WTC11 (cell line): ENCODE measurements at regions not wholly inside any gene's neighbourhood (a gene's known extent, or its start where the extent isn't known, plus 50 kb on each side); places are given as distances from the start of the nearest gene placed in this dataset.
A peak's percentile ranks its signal among the peaks of the same experiment; 100 is the strongest.

Experiments used
- ATAC-seq: fragments of 200-7000 bp; cut with Tn5 transposase; 2 replicates; pipeline ENCODE4 v1.10.0; 2021; ENCODE audit warnings: mild to moderate bottlenecking, moderate library complexity
- CTCF ChIA-PET: fragments of 300-600 bp; sonication (Branson Sonifier 250); formaldehyde crosslinking; loops from one replicate; lab custom pipeline; 2021; ENCODE audit warnings: antibody characterized with exemption; lab: Charles Lee
- POLR2A ChIA-PET: fragments of 350-600 bp; sonication (Branson Sonifier 250); formaldehyde crosslinking; loops from one replicate; lab custom pipeline; 2021; ENCODE audit warnings: antibody characterized with exemption; lab: Charles Lee
- DNase-seq: peaks from one replicate; pipeline ENCODE4 v3.0.0; 2021; ENCODE audit warnings: low spot score
- H3K27ac Mint-ChIP-seq: 2 replicates; pipeline ENCODE4 v1.8.0; 2021; ENCODE audit warnings: mixed read lengths
- H3K27me3 Mint-ChIP-seq: 2 replicates; pipeline ENCODE4 v1.8.0; 2021; ENCODE audit warnings: low read depth, mild to moderate bottlenecking, moderate library complexity, mixed read lengths
- H3K36me3 Mint-ChIP-seq: 2 replicates; pipeline ENCODE4 v1.8.0; 2021; ENCODE audit warnings: mixed read lengths
- H3K4me1 Mint-ChIP-seq: 2 replicates; pipeline ENCODE4 v1.8.0; 2022; ENCODE audit warnings: mixed read lengths
- H3K4me3 Mint-ChIP-seq: 2 replicates; pipeline ENCODE4 v1.8.0; 2021; ENCODE audit warnings: mild to moderate bottlenecking, moderate library complexity, mixed read lengths
- H3K9me3 Mint-ChIP-seq: 2 replicates; pipeline ENCODE4 v1.8.0; 2021; ENCODE audit warnings: mixed read lengths
- ARID4B ChIP-seq: sonication (generic); formaldehyde crosslinking; IDR thresholded peaks from 2 replicates; pipeline ENCODE4 v1.8.0; 2023; ENCODE audit warnings: missing genetic modification reagents, mild to moderate bottlenecking, borderline replicate concordance
- ATF2 ChIP-seq: sonication (generic); formaldehyde crosslinking; IDR thresholded peaks from 2 replicates; pipeline ENCODE4 v1.8.1; 2022; ENCODE audit warnings: low read depth, missing genetic modification reagents, borderline replicate concordance
- CDX4 ChIP-seq: fragments of 250-450 bp; sonication (Bioruptor Pico); IDR thresholded peaks from 2 replicates; pipeline ENCODE4 v1.9.0; 2021; ENCODE audit warnings: moderate library complexity, mild to moderate bottlenecking, inconsistent platforms, borderline replicate concordance
- E2F4 ChIP-seq: sonication (generic); formaldehyde crosslinking; IDR thresholded peaks from 2 replicates; pipeline ENCODE4 v1.8.1; 2022; ENCODE audit warnings: low read depth, mild to moderate bottlenecking, moderate library complexity, missing genetic modification reagents, borderline replicate concordance
- E2F5 ChIP-seq: sonication (generic); formaldehyde crosslinking; IDR thresholded peaks from 2 replicates; pipeline ENCODE4 v1.8.1; 2022; ENCODE audit warnings: mild to moderate bottlenecking, moderate library complexity, missing genetic modification reagents
- FOXP4 ChIP-seq: sonication (generic); formaldehyde crosslinking; IDR thresholded peaks from 2 replicates; pipeline ENCODE4 v1.8.0; 2022; ENCODE audit warnings: mild to moderate bottlenecking, missing genetic modification reagents
- HMGA2 ChIP-seq: fragments of 250-450 bp; sonication (Bioruptor Pico); IDR thresholded peaks from 2 replicates; pipeline ENCODE4 v1.4.0; 2021; ENCODE audit warnings: mild to moderate bottlenecking, moderate library complexity
- JUN ChIP-seq: sonication (generic); formaldehyde crosslinking; IDR thresholded peaks from 2 replicates; pipeline ENCODE4 v1.8.0; 2023; ENCODE audit warnings: mild to moderate bottlenecking, missing genetic modification reagents
- NFATC4 ChIP-seq: fragments of 250-450 bp; sonication (Bioruptor Pico); IDR thresholded peaks from 2 replicates; pipeline ENCODE4 v1.9.0; 2021; ENCODE audit warnings: mild to moderate bottlenecking
- RELA ChIP-seq: sonication (generic); formaldehyde crosslinking; IDR thresholded peaks from 2 replicates; pipeline ENCODE4 v1.8.1; 2022; ENCODE audit warnings: missing genetic modification reagents, mild to moderate bottlenecking, borderline replicate concordance
- STAT6 ChIP-seq: sonication (generic); formaldehyde crosslinking; conservative IDR thresholded peaks from 2 replicates; pipeline ENCODE4 v1.8.1; 2023; ENCODE audit warnings: mild to moderate bottlenecking, low read depth, missing genetic modification reagents, moderate library complexity
- USF1 ChIP-seq: sonication (generic); formaldehyde crosslinking; IDR thresholded peaks from 2 replicates; pipeline ENCODE4 v1.8.0; 2022; ENCODE audit warnings: mild to moderate bottlenecking, missing genetic modification reagents
- ZNF416 ChIP-seq: fragments of 250-450 bp; sonication (Bioruptor Pico); IDR thresholded peaks from 2 replicates; pipeline ENCODE4 v1.9.0; 2021; ENCODE audit warnings: mild to moderate bottlenecking, inconsistent platforms
- ZNF423 ChIP-seq: fragments of 250-450 bp; sonication (Bioruptor Pico); IDR thresholded peaks from 2 replicates; pipeline ENCODE4 v2.1.2; 2022; ENCODE audit warnings: mild to moderate bottlenecking, moderate library complexity
- ZNF671 ChIP-seq: fragments of 250-450 bp; sonication (Bioruptor Pico); IDR thresholded peaks from 2 replicates; pipeline ENCODE4 v1.8.0; 2021; ENCODE audit warnings: mild to moderate bottlenecking
- ZSCAN18 ChIP-seq: fragments of 250-450 bp; sonication (Bioruptor Pico); IDR thresholded peaks from 2 replicates; pipeline ENCODE4 v2.1.2; 2022; ENCODE audit warnings: mild to moderate bottlenecking, moderate library complexity

GRCh38 chrX:46262304-46262703 lies 282.9 kb downstream of the ZNF674 start:
- H3K9me3 Mint-ChIP-seq = no peaks in the 10 kb centered on the region
- H3K4me1 Mint-ChIP-seq = peaks cover 43% of the 10 kb centered on the region
- TF ChIP-seq E2F5 (no peak), ARID4B (CRISPR knock-in tag) (no peak), E2F4 (no peak), ZNF423 (CRISPR knock-in tag) (no peak), HMGA2 (no peak), JUN (no peak), NFATC4 (no peak)
- CTCF ChIA-PET = interaction anchor here (1.3 kb wide), 1 partner anchor 114 kb away, joined by 3 read pairs; no protein-coding TSS in a partner anchor
- peaks cover 3% of the 10 kb centered on the region for H3K27me3 Mint-ChIP-seq
- DNase-seq (no peak), ATAC-seq (no peak)
- no peaks in the 10 kb centered on the region for H3K36me3 Mint-ChIP-seq
- POLR2A ChIA-PET = interaction anchor here (0.6 kb wide), 1 partner anchor 735 kb away, joined by 3 read pairs; no protein-coding TSS in a partner anchor
- no peak overlapping the region for H3K27ac Mint-ChIP-seq
- H3K4me3 Mint-ChIP-seq = no peak overlapping the region

GRCh38 chrX:46260499-46260898 lies 284.7 kb downstream of the ZNF674 start:
- POLR2A ChIA-PET = interaction anchor here (0.8 kb wide), 1 partner anchor 10 kb away, joined by 6 read pairs; no protein-coding TSS in a partner anchor
- DNase-seq (no peak), ATAC-seq (peak; percentile 76)
- TF ChIP-seq ZSCAN18 (CRISPR knock-in tag) (no peak), RELA (CRISPR knock-in tag) (no peak), ZNF416 (CRISPR knock-in tag) (no peak), STAT6 (CRISPR knock-in tag) (no peak), E2F5 (no peak), FOXP4 (CRISPR knock-in tag) (no peak), ZNF671 (no peak), CDX4 (no peak), ATF2 (CRISPR knock-in tag) (no peak), USF1 (CRISPR knock-in tag) (no peak)
- no peaks in the 10 kb centered on the region for H3K9me3 Mint-ChIP-seq
- no peak overlapping the region for H3K4me3 Mint-ChIP-seq
- no peaks in the 10 kb centered on the region for H3K36me3 Mint-ChIP-seq
- peaks cover 21% of the 10 kb centered on the region for H3K27me3 Mint-ChIP-seq
- CTCF ChIA-PET = no interaction called here
- peak overlapping the region; percentile 76 for H3K27ac Mint-ChIP-seq
- peaks cover 37% of the 10 kb centered on the region for H3K4me1 Mint-ChIP-seq
